HL-60 (cell line): ENCODE measurements at regions not wholly inside any gene's neighbourhood (a gene's known extent, or its start where the extent isn't known, plus 50 kb on each side); places are given as distances from the start of the nearest gene placed in this dataset.

Source experiments
- GABPA ChIP-seq: IDR thresholded peaks from 2 replicates; pipeline ENCODE4 v1.6.1; 2012; ENCODE audit warnings: low read depth
- POLR2AphosphoS5 ChIP-seq: IDR thresholded peaks from 2 replicates; pipeline ENCODE4 v1.6.1; 2012; ENCODE audit warnings: low read depth
- TF ChIP-seq, protein P1 (sequence below): IDR thresholded peaks from one replicate; pipeline ENCODE4 v1.5.1; 2011; ENCODE audit warnings: low read length, control low read depth, inconsistent platforms; ENCODE audit not compliant: insufficient read depth
- TF ChIP-seq, protein P2 (sequence below): IDR thresholded peaks from 2 replicates; pipeline ENCODE4 v1.6.1; 2012; ENCODE audit warnings: low read depth; ENCODE audit not compliant: insufficient replicate concordance

DNA sequence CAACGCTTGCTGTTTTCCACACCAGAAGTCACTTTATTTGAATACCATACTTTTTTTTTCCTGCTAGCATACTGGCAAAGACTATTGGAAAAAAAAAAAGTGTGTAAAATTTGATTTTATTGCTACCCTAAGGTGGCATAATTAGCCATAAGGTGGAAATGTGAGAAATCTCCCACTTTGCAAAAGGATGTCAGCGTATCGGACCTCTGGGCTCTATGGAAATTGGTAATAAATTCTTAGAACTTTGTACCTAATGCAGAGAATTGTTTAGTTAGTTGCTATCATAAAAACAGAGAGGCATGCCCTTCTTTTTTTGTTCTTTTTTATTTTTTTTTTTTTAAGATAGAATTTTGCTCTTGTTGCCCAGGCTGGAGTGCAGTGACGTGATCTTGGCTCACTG is 63.7 kb upstream of the GMDS start:
- TF ChIP-seq, protein P1, sequence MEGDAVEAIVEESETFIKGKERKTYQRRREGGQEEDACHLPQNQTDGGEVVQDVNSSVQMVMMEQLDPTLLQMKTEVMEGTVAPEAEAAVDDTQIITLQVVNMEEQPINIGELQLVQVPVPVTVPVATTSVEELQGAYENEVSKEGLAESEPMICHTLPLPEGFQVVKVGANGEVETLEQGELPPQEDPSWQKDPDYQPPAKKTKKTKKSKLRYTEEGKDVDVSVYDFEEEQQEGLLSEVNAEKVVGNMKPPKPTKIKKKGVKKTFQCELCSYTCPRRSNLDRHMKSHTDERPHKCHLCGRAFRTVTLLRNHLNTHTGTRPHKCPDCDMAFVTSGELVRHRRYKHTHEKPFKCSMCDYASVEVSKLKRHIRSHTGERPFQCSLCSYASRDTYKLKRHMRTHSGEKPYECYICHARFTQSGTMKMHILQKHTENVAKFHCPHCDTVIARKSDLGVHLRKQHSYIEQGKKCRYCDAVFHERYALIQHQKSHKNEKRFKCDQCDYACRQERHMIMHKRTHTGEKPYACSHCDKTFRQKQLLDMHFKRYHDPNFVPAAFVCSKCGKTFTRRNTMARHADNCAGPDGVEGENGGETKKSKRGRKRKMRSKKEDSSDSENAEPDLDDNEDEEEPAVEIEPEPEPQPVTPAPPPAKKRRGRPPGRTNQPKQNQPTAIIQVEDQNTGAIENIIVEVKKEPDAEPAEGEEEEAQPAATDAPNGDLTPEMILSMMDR: no peak
- TF ChIP-seq, protein P2, sequence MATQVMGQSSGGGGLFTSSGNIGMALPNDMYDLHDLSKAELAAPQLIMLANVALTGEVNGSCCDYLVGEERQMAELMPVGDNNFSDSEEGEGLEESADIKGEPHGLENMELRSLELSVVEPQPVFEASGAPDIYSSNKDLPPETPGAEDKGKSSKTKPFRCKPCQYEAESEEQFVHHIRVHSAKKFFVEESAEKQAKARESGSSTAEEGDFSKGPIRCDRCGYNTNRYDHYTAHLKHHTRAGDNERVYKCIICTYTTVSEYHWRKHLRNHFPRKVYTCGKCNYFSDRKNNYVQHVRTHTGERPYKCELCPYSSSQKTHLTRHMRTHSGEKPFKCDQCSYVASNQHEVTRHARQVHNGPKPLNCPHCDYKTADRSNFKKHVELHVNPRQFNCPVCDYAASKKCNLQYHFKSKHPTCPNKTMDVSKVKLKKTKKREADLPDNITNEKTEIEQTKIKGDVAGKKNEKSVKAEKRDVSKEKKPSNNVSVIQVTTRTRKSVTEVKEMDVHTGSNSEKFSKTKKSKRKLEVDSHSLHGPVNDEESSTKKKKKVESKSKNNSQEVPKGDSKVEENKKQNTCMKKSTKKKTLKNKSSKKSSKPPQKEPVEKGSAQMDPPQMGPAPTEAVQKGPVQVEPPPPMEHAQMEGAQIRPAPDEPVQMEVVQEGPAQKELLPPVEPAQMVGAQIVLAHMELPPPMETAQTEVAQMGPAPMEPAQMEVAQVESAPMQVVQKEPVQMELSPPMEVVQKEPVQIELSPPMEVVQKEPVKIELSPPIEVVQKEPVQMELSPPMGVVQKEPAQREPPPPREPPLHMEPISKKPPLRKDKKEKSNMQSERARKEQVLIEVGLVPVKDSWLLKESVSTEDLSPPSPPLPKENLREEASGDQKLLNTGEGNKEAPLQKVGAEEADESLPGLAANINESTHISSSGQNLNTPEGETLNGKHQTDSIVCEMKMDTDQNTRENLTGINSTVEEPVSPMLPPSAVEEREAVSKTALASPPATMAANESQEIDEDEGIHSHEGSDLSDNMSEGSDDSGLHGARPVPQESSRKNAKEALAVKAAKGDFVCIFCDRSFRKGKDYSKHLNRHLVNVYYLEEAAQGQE: no peak
- TF ChIP-seq GABPA (no peak), POLR2AphosphoS5 (no peak)
